ENCODE measurements at regions not wholly inside any gene's neighbourhood (a gene's known extent, or its start where the extent isn't known, plus 50 kb on each side); places are given as distances from the start of the nearest gene placed in this dataset.

- no peaks in the 10 kb centered on the region for H3K36me3 ChIP-seq (ENCODE audit: control insufficient read depth, insufficient read depth, low read length)
- H3K27me3 ChIP-seq (ENCODE audit: control insufficient read depth, insufficient read depth, low read length) = no peaks in the 10 kb centered on the region
- peaks cover 2% of the 10 kb centered on the region; the same call in 1 of the 2 replicates for H3K4me1 ChIP-seq (ENCODE audit: control insufficient read depth, insufficient read depth, low read length)
- no peak overlapping the region for H3K4me3 ChIP-seq (ENCODE audit: low read length)
- WGBS (ENCODE audit: insufficient coverage, insufficient read length) = no CpG with 5 or more reads among the region's 2 CpGs
- H3K27ac ChIP-seq (ENCODE audit: low read length) = no peak overlapping the region
- no peaks in the 10 kb centered on the region for H3K9me3 ChIP-seq (ENCODE audit: control insufficient read depth, insufficient read depth, low read length)
- no peak for DNase-seq (ENCODE audit: low read depth, low spot score)
These were observed 529.5 kb downstream of the NTRK3 start for GRCh38 chr15:87727073-87727472.

- Histone ChIP-seq H3K4me1 (ENCODE audit: control insufficient read depth, insufficient read depth, low read length) (peaks cover 2% of the 10 kb centered on the region; the same call in 1 of the 2 replicates), H3K9me3 (ENCODE audit: control insufficient read depth, insufficient read depth, low read length) (no peaks in the 10 kb centered on the region), H3K27ac (ENCODE audit: low read length) (no peak overlapping the region), H3K27me3 (ENCODE audit: control insufficient read depth, insufficient read depth, low read length) (no peaks in the 10 kb centered on the region), H3K36me3 (ENCODE audit: control insufficient read depth, insufficient read depth, low read length) (no peaks in the 10 kb centered on the region), H3K4me3 (ENCODE audit: low read length) (no peak overlapping the region)
- DNase-seq (ENCODE audit: low read depth, low spot score) = no peak
- no CpG with 5 or more reads among the region's 7 CpGs for WGBS (ENCODE audit: insufficient coverage, insufficient read length)
These were observed 532.2 kb downstream of the NTRK3 start for GRCh38 chr15:87724330-87724729.

DNA sequence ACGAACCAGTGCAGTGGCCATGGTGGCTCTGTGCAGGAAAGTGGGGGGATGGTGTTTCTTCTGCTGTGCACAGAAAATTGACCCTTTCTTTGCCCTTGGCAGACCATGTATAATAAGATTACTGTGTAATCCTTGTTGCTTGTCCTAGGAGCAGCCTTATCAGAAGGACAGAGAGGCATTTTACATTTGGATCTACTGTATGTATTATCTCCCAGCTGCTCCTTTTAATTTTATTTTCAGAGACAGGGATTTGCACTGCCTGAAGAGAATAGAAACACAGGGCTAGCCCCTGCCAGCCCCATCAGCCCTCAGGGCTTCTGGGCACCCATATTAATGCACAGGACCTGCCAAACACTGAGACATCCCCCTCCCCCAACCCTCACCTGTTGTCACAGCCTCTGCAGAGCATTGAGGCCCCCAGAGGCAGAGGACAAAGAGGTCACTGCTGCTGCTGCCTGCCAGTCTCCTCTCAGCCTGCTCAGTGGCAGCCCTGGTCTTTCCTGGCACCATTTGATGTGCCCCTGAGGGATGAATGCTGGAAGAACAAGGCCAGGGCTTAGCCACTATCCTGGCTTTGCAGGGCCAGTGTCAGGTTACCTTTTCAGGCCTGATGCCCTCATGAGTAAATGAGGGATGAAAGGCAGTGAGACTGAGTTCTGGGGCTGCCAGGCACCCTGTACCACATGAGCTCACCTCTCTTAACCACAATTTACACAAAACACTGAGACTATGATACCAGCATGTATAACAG, 533.4 kb downstream of the NTRK3 start:
- no CpG with 5 or more reads among the region's 1 CpG for WGBS (ENCODE audit: insufficient coverage, insufficient read length)
- Histone ChIP-seq H3K4me3 (ENCODE audit: low read length) (no peak overlapping the region), H3K27ac (ENCODE audit: low read length) (no peak overlapping the region), H3K27me3 (ENCODE audit: control insufficient read depth, insufficient read depth, low read length) (no peaks in the 10 kb centered on the region), H3K4me1 (ENCODE audit: control insufficient read depth, insufficient read depth, low read length) (peaks cover 2% of the 10 kb centered on the region; the same call in 1 of the 2 replicates), H3K9me3 (ENCODE audit: control insufficient read depth, insufficient read depth, low read length) (no peaks in the 10 kb centered on the region), H3K36me3 (ENCODE audit: control insufficient read depth, insufficient read depth, low read length) (no peaks in the 10 kb centered on the region)
- no peak for DNase-seq (ENCODE audit: low read depth, low spot score)

DNA sequence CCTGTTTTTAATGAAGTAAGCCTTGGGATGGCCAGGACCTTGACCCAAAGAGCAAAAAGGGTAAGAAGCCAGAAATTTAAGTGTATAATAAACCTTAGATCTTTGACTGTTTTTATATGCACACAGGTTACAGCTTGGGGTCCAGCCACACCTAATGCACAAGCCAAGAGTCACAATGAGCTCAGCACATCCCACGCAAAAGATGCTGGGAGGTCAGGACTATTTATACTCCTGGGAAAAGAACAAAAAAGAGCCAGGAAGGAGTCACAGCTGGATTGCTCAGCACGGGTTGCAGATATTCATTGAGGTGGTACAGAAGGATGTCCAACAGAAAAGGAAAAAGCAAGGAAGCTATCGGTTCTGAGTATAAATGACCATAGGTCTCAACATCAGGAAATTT, 536.3 kb downstream of the NTRK3 start:
- WGBS (ENCODE audit: insufficient coverage, insufficient read length) = no CpG with 5 or more reads among the region's 3 CpGs
- H3K4me3 ChIP-seq (ENCODE audit: low read length) = no peak overlapping the region
- no peak for DNase-seq (ENCODE audit: low read depth, low spot score)

GRCh38 chr15:87716422-87716821, 540.1 kb downstream of the NTRK3 start:
- H3K4me1 ChIP-seq (ENCODE audit: control insufficient read depth, insufficient read depth, low read length) = no peaks in the 10 kb centered on the region
- no peaks in the 10 kb centered on the region for H3K27me3 ChIP-seq (ENCODE audit: control insufficient read depth, insufficient read depth, low read length)
- peak; percentile 9 for DNase-seq (ENCODE audit: low read depth, low spot score)
- no CpG with 5 or more reads among the region's 3 CpGs for WGBS (ENCODE audit: insufficient coverage, insufficient read length)
- H3K4me3 ChIP-seq (ENCODE audit: low read length) = no peak overlapping the region
- no peak overlapping the region for H3K27ac ChIP-seq (ENCODE audit: low read length)
- H3K9me3 ChIP-seq (ENCODE audit: control insufficient read depth, insufficient read depth, low read length) = no peaks in the 10 kb centered on the region
- no peaks in the 10 kb centered on the region for H3K36me3 ChIP-seq (ENCODE audit: control insufficient read depth, insufficient read depth, low read length)

More for the DNA sequence above, 536.3 kb downstream of the NTRK3 start:
- Histone ChIP-seq H3K4me1 (ENCODE audit: control insufficient read depth, insufficient read depth, low read length) (peaks cover 2% of the 10 kb centered on the region; the same call in 1 of the 2 replicates), H3K27ac (ENCODE audit: low read length) (no peak overlapping the region), H3K27me3 (ENCODE audit: control insufficient read depth, insufficient read depth, low read length) (no peaks in the 10 kb centered on the region), H3K36me3 (ENCODE audit: control insufficient read depth, insufficient read depth, low read length) (no peaks in the 10 kb centered on the region), H3K9me3 (ENCODE audit: control insufficient read depth, insufficient read depth, low read length) (no peaks in the 10 kb centered on the region)

- no peak overlapping the region for H3K4me3 ChIP-seq (ENCODE audit: low read length)
- H3K36me3 ChIP-seq (ENCODE audit: control insufficient read depth, insufficient read depth, low read length) = no peaks in the 10 kb centered on the region
- no peaks in the 10 kb centered on the region for H3K4me1 ChIP-seq (ENCODE audit: control insufficient read depth, insufficient read depth, low read length)
- H3K9me3 ChIP-seq (ENCODE audit: control insufficient read depth, insufficient read depth, low read length) = no peaks in the 10 kb centered on the region
- H3K27me3 ChIP-seq (ENCODE audit: control insufficient read depth, insufficient read depth, low read length) = no peaks in the 10 kb centered on the region
- DNase-seq (ENCODE audit: low read depth, low spot score) = no peak
- no CpG with 5 or more reads among the region's 1 CpG for WGBS (ENCODE audit: insufficient coverage, insufficient read length)
- H3K27ac ChIP-seq (ENCODE audit: low read length) = no peak overlapping the region
These were observed 541.3 kb downstream of the NTRK3 start for GRCh38 chr15:87715252-87715651.

DNA sequence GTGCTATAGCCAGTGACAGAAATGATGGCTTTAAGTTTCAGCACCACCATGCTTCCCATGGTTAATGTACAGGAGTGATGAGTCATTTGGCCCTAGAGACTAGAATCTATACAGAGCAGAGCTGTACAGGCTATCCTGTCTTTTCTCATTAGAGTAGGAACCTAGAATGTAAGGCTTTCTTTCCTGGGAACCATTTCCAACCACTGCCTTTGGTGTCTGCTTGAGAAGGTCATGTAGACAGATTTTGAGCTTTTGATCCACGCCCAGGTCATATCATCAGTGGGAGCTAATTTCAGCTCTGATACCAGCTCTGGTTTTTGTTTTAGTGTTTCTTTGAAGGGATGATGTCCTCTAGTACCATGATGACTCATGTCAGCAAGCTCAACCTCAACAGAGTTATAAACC, 543.1 kb downstream of the NTRK3 start:
- H3K4me1 ChIP-seq (ENCODE audit: control insufficient read depth, insufficient read depth, low read length) = no peaks in the 10 kb centered on the region
- no peaks in the 10 kb centered on the region for H3K9me3 ChIP-seq (ENCODE audit: control insufficient read depth, insufficient read depth, low read length)
- no peaks in the 10 kb centered on the region for H3K27me3 ChIP-seq (ENCODE audit: control insufficient read depth, insufficient read depth, low read length)
- DNase-seq (ENCODE audit: low read depth, low spot score) = no peak
- H3K4me3 ChIP-seq (ENCODE audit: low read length) = no peak overlapping the region
- WGBS (ENCODE audit: insufficient coverage, insufficient read length) = no CpG with 5 or more reads among the region's 1 CpG
- H3K27ac ChIP-seq (ENCODE audit: low read length) = no peak overlapping the region
- H3K36me3 ChIP-seq (ENCODE audit: control insufficient read depth, insufficient read depth, low read length) = no peaks in the 10 kb centered on the region

DNA sequence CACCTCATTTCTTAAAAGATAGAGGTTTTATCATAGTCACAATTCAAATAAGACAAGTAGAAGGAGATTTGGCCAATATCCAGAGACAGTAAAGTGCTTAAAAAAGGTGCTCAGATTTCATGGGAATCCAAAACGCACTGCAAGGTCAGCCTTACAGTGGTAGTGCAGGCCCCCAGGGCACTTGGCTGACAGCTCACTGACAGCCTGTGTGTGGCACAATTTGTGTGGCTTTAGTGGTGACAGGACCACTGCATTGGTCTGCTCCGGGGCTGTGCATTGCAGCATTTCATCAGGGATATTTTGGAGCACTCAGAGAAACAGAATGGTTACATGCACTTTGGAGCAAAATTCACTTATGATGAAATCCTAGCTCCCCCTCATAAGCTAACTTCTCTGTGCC, 544.3 kb downstream of the NTRK3 start:
- Histone ChIP-seq H3K36me3 (ENCODE audit: control insufficient read depth, insufficient read depth, low read length) (no peaks in the 10 kb centered on the region), H3K4me1 (ENCODE audit: control insufficient read depth, insufficient read depth, low read length) (no peaks in the 10 kb centered on the region), H3K27me3 (ENCODE audit: control insufficient read depth, insufficient read depth, low read length) (no peaks in the 10 kb centered on the region), H3K4me3 (ENCODE audit: low read length) (no peak overlapping the region), H3K9me3 (ENCODE audit: control insufficient read depth, insufficient read depth, low read length) (no peaks in the 10 kb centered on the region), H3K27ac (ENCODE audit: low read length) (no peak overlapping the region)
- no CpG with 5 or more reads among the region's 2 CpGs for WGBS (ENCODE audit: insufficient coverage, insufficient read length)
- DNase-seq (ENCODE audit: low read depth, low spot score) = no peak

GRCh38 chr15:87711026-87711425, 545.5 kb downstream of the NTRK3 start:
- H3K27me3 ChIP-seq (ENCODE audit: control insufficient read depth, insufficient read depth, low read length) = no peaks in the 10 kb centered on the region
- H3K4me1 ChIP-seq (ENCODE audit: control insufficient read depth, insufficient read depth, low read length) = no peaks in the 10 kb centered on the region
- no peaks in the 10 kb centered on the region for H3K36me3 ChIP-seq (ENCODE audit: control insufficient read depth, insufficient read depth, low read length)
- no peak overlapping the region for H3K4me3 ChIP-seq (ENCODE audit: low read length)
- DNase-seq (ENCODE audit: low read depth, low spot score) = no peak
- WGBS (ENCODE audit: insufficient coverage, insufficient read length) = no CpG with 5 or more reads among the region's 6 CpGs
- no peaks in the 10 kb centered on the region for H3K9me3 ChIP-seq (ENCODE audit: control insufficient read depth, insufficient read depth, low read length)
- H3K27ac ChIP-seq (ENCODE audit: low read length) = no peak overlapping the region

DNA sequence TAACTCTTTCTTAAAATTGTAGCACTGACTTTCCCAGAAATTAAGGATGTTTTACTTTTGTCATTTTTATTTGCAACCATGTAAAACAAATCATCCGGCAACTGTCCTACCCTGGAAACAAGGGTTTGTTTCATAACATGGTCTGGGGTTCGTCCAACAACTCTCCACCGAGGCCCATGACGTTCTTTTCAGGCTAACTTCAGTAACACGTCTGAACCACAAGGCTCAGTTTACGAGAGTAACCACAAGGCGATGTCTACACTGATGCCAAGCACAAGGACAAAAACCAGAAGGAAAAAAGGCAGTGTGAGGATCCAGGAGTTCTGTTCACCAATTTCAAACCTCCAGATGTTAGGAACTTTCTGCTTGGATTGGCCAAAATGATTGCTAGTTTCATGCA, 546.1 kb downstream of the NTRK3 start:
- no peaks in the 10 kb centered on the region for H3K27me3 ChIP-seq (ENCODE audit: control insufficient read depth, insufficient read depth, low read length)
- H3K4me1 ChIP-seq (ENCODE audit: control insufficient read depth, insufficient read depth, low read length) = no peaks in the 10 kb centered on the region
- H3K36me3 ChIP-seq (ENCODE audit: control insufficient read depth, insufficient read depth, low read length) = no peaks in the 10 kb centered on the region
- H3K9me3 ChIP-seq (ENCODE audit: control insufficient read depth, insufficient read depth, low read length) = no peaks in the 10 kb centered on the region
- DNase-seq (ENCODE audit: low read depth, low spot score) = no peak
- no peak overlapping the region for H3K27ac ChIP-seq (ENCODE audit: low read length)
- no peak overlapping the region for H3K4me3 ChIP-seq (ENCODE audit: low read length)
- WGBS (ENCODE audit: insufficient coverage, insufficient read length) = no CpG with 5 or more reads among the region's 7 CpGs

GRCh38 chr15:87707566-87708130, 548.9 kb downstream of the NTRK3 start:
- H3K27ac ChIP-seq (ENCODE audit: low read length) = no peak overlapping the region
- no peak for DNase-seq (ENCODE audit: low read depth, low spot score)
- no peaks in the 10 kb centered on the region for H3K27me3 ChIP-seq (ENCODE audit: control insufficient read depth, insufficient read depth, low read length)
- H3K4me3 ChIP-seq (ENCODE audit: low read length) = no peak overlapping the region
- H3K36me3 ChIP-seq (ENCODE audit: control insufficient read depth, insufficient read depth, low read length) = no peaks in the 10 kb centered on the region
- no peaks in the 10 kb centered on the region for H3K9me3 ChIP-seq (ENCODE audit: control insufficient read depth, insufficient read depth, low read length)
- no peaks in the 10 kb centered on the region for H3K4me1 ChIP-seq (ENCODE audit: control insufficient read depth, insufficient read depth, low read length)
- WGBS (ENCODE audit: insufficient coverage, insufficient read length) = no CpG with 5 or more reads among the region's 5 CpGs
